Calu3 (cell line): ENCODE measurements at regions not wholly inside any gene's neighbourhood (a gene's known extent, or its start where the extent isn't known, plus 50 kb on each side); places are given as distances from the start of the nearest gene placed in this dataset.

Source experiments
- BruUV-seq: library from RNA; stranded (reverse); fragments of 400-500 nt; replicated peaks from 2 replicates; lab custom pipeline; 2021; lab: Mats Ljungman, UMichigan
- CTCF ChIA-PET: fragments of 300-600 bp; sonication (Branson Sonifier 250); formaldehyde crosslinking; loops from one replicate; lab custom pipeline; 2022; ENCODE audit warnings: antibody characterized with exemption; lab: Charles Lee
- DNase-seq: peaks from one replicate; pipeline ENCODE4 v3.0.0; 2022
- H3K27ac Mint-ChIP-seq: one replicate; pipeline ENCODE4 v1.8.0; 2022; ENCODE audit warnings: mixed read lengths; ENCODE audit not compliant: unreplicated experiment
- H3K27me3 Mint-ChIP-seq: one replicate; pipeline ENCODE4 v1.8.0; 2022; ENCODE audit warnings: mixed read lengths; ENCODE audit not compliant: unreplicated experiment
- H3K36me3 Mint-ChIP-seq: one replicate; pipeline ENCODE4 v1.8.0; 2022; ENCODE audit warnings: mild to moderate bottlenecking, moderate library complexity, mixed read lengths; ENCODE audit not compliant: insufficient read depth, unreplicated experiment
- H3K4me1 Mint-ChIP-seq: one replicate; pipeline ENCODE4 v1.8.0; 2022; ENCODE audit warnings: mild to moderate bottlenecking, low read depth, mixed read lengths; ENCODE audit not compliant: unreplicated experiment
- H3K4me3 Mint-ChIP-seq: one replicate; pipeline ENCODE4 v1.8.0; 2022; ENCODE audit warnings: mild to moderate bottlenecking, low read depth, moderate library complexity, mixed read lengths; ENCODE audit not compliant: unreplicated experiment
- H3K9me3 Mint-ChIP-seq: one replicate; pipeline ENCODE4 v1.8.0; 2022; ENCODE audit warnings: low read depth, mixed read lengths; ENCODE audit not compliant: unreplicated experiment
- intact Hi-C: fragments of 100-400 bp; cut with micrococcal nuclease; formaldehyde crosslinking; loops from one replicate; pipeline ENCODE4 v1.10.0; 2022; ENCODE audit not compliant: unreplicated experiment
- TF ChIP-seq, protein P1 (sequence below): fragments of 200-600 bp; IDR thresholded peaks from one replicate; pipeline ENCODE4 v1.8.0; 2022; ENCODE audit warnings: antibody characterized with exemption; ENCODE audit not compliant: unreplicated experiment

DNA sequence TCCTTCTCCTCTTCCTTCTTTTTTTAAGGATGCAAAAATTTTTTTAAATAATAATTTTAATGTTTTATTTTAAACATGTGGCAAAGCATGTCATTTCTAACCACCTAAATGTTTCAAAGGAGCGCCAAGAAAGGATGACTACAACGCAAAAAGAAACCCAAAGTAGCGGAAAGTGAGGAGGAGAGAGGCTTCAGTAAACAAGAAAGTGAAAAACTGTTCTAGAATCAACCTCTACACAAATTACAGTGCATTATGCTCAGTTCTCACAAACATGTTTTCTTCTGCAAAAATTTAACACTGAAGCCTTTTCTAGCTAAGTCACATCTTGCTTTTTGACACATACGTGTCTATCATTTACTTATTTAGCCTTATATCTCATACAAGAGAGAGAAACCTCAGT lies 948.6 kb downstream of the GATA3 start:
- no peaks in the 10 kb centered on the region for H3K4me1 Mint-ChIP-seq
- no TSS peak for BruUV-seq
- H3K27me3 Mint-ChIP-seq = no peaks in the 10 kb centered on the region
- no peaks in the 10 kb centered on the region for H3K9me3 Mint-ChIP-seq
- DNase-seq = no peak
- H3K36me3 Mint-ChIP-seq = no peaks in the 10 kb centered on the region
- intact Hi-C loops = no loop called here
- CTCF ChIA-PET = interaction anchor here (0.6 to 0.7 kb wide), 2 partner anchors 12 to 194 kb away, joined by 3 to 5 read pairs; no protein-coding TSS in a partner anchor
- no peak overlapping the region for H3K27ac Mint-ChIP-seq
- TF ChIP-seq, protein P1, sequence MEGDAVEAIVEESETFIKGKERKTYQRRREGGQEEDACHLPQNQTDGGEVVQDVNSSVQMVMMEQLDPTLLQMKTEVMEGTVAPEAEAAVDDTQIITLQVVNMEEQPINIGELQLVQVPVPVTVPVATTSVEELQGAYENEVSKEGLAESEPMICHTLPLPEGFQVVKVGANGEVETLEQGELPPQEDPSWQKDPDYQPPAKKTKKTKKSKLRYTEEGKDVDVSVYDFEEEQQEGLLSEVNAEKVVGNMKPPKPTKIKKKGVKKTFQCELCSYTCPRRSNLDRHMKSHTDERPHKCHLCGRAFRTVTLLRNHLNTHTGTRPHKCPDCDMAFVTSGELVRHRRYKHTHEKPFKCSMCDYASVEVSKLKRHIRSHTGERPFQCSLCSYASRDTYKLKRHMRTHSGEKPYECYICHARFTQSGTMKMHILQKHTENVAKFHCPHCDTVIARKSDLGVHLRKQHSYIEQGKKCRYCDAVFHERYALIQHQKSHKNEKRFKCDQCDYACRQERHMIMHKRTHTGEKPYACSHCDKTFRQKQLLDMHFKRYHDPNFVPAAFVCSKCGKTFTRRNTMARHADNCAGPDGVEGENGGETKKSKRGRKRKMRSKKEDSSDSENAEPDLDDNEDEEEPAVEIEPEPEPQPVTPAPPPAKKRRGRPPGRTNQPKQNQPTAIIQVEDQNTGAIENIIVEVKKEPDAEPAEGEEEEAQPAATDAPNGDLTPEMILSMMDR = no peak
- H3K4me3 Mint-ChIP-seq = no peak overlapping the region

DNA sequence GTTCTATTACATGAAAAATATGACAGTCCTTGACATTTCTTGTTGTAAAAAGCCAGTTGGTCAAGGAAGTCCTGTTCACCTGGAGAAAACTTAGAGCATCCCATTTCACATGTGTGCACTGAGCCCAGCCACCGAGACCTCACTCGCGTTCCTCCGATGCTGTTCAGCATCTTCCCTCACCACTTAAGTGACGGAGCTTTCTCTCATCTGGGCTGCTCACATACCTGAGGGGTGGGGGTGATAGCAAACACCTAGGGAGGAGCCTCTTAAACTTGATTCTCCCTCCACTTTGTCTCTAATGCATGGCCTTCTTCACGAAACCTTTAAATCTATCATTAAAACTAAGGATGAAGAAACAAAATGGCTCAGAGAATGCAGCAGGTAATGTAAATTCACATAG lies 950.2 kb downstream of the GATA3 start:
- no peaks in the 10 kb centered on the region for H3K9me3 Mint-ChIP-seq
- H3K27me3 Mint-ChIP-seq = no peaks in the 10 kb centered on the region
- no TSS peak for BruUV-seq
- CTCF ChIA-PET = no interaction called here
- TF ChIP-seq, protein P1 = no peak
- intact Hi-C loops = no loop called here
- H3K4me3 Mint-ChIP-seq = no peak overlapping the region
- DNase-seq = no peak
- H3K36me3 Mint-ChIP-seq = no peaks in the 10 kb centered on the region
- no peaks in the 10 kb centered on the region for H3K4me1 Mint-ChIP-seq
- H3K27ac Mint-ChIP-seq = no peak overlapping the region

DNA sequence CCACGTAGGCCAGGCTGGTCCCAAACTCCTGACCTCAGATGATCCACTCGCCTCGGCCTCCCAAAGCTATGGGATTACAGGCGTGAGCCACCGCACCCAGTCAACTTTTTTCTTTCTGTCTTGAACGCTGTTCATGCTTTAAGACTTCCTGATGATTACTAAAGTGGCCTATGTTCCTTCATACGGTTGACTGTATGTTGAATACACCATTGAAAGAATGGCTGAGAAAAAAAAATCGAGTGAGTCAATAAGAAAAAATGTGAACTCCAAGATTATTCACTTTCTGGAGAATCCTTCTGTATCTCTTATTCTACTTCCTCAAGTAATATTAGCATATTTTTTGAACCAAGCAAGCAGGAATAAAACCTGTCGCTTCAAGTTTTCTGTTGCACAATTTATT lies 955.0 kb downstream of the GATA3 start:
- TF ChIP-seq, protein P1 = no peak
- no peak for DNase-seq
- no TSS peak for BruUV-seq
- Mint-ChIP-seq H3K4me1 (no peaks in the 10 kb centered on the region), H3K27me3 (no peaks in the 10 kb centered on the region), H3K4me3 (no peak overlapping the region), H3K27ac (no peak overlapping the region), H3K36me3 (no peaks in the 10 kb centered on the region), H3K9me3 (no peaks in the 10 kb centered on the region)
- intact Hi-C loops = no loop called here
- CTCF ChIA-PET = interaction anchor here (0.5 kb wide), 1 partner anchor 1034 kb away, joined by 4 read pairs; no protein-coding TSS in a partner anchor

DNA sequence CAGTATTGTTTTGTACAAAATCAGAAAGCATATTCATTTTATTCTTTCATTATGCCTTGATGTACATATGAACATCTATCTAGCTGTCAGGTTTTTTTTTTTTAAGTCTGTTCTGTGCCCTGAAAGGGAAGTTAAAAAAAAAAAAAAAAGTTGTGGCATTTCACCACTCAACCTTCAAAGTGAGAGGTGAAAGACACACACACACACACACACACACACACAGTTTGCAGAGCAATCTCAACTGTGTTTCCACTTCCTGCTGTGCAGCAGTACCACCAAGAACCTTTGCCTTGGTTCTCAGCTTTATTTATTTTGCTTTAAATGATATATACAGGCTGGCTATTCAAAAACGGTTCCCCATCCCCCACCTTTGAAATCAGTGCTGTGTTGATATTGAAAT lies 955.6 kb downstream of the GATA3 start:
- intact Hi-C loops = no loop called here
- Mint-ChIP-seq H3K36me3 (no peaks in the 10 kb centered on the region), H3K27me3 (no peaks in the 10 kb centered on the region), H3K4me1 (no peaks in the 10 kb centered on the region), H3K27ac (no peak overlapping the region), H3K4me3 (no peak overlapping the region), H3K9me3 (no peaks in the 10 kb centered on the region)
- CTCF ChIA-PET = interaction anchor here (0.5 kb wide), 1 partner anchor 1034 kb away, joined by 4 read pairs; no protein-coding TSS in a partner anchor
- TF ChIP-seq, protein P1 = no peak
- no TSS peak for BruUV-seq
- DNase-seq = no peak
